ENCODE measurements at regions not wholly inside any gene's neighbourhood (a gene's known extent, or its start where the extent isn't known, plus 50 kb on each side); places are given as distances from the start of the nearest gene placed in this dataset.

DNA sequence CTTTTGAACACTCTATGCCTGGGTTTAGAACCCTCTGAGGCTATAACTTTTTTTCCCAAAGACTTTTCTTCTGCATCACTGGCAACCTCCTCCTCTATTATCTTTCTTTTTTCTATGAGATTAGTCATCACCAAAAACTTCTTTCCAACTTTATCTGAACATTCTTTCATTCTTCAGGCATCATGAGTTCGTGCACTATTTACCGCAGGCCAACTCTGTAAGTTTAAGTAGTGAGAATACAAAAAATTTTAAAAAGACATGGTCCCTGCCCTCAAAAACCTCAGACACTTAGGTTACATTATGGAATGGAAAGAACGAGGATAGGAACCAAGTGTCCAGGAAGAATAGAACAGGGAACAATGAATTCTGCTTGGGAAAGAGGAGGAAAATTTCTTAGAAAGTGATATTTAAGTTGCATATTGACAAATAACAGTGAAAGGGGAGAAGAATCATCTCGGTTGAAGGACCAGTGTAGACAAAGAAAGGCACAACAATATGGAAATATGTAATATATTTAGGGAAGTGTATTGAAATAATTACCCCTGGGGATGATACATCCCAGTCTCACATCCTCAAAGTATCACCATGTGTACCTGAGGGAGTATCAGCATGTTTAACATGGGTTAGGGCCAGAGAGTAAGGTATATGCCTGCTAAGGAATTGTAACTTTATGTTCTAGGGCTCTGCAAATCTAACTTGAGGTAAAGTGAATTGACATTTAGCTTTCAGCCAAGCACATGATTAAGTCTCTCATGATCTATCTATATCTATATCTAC, 196.5 kb upstream of the NREP start:
- intact Hi-C loops (cut with DNase I): no loop called here

GRCh38 chr5:111952555-111952954, 195.6 kb upstream of the NREP start:
- TF ChIP-seq, protein P1, sequence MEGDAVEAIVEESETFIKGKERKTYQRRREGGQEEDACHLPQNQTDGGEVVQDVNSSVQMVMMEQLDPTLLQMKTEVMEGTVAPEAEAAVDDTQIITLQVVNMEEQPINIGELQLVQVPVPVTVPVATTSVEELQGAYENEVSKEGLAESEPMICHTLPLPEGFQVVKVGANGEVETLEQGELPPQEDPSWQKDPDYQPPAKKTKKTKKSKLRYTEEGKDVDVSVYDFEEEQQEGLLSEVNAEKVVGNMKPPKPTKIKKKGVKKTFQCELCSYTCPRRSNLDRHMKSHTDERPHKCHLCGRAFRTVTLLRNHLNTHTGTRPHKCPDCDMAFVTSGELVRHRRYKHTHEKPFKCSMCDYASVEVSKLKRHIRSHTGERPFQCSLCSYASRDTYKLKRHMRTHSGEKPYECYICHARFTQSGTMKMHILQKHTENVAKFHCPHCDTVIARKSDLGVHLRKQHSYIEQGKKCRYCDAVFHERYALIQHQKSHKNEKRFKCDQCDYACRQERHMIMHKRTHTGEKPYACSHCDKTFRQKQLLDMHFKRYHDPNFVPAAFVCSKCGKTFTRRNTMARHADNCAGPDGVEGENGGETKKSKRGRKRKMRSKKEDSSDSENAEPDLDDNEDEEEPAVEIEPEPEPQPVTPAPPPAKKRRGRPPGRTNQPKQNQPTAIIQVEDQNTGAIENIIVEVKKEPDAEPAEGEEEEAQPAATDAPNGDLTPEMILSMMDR (IDR thresholded peaks at IDR 0.05): no peak
- Histone ChIP-seq H3K36me3 (no peaks in the 10 kb centered on the region), H3K9me3 (no peaks in the 10 kb centered on the region), H3K4me1 (peaks cover 0 to 23% (median 0%) of the 10 kb centered on the region in 9 donors), H3K27me3 (no peaks in the 10 kb centered on the region), H3K27ac (no peak overlapping the region), H3K4me3 (no peak overlapping the region)
- no peak for ATAC-seq
- intact Hi-C loops (cut with DNase I): no loop called here
- 87% methylated on average over 2 of the region's 2 CpGs for WGBS, 2 donors
- no peak for DNase-seq

More for the DNA sequence above, 196.5 kb upstream of the NREP start:
- ATAC-seq (no peak), DNase-seq (no peak)
- Histone ChIP-seq H3K4me1 (peaks cover 0 to 15% (median 0%) of the 10 kb centered on the region in 9 donors), H3K27me3 (no peaks in the 10 kb centered on the region), H3K36me3 (no peaks in the 10 kb centered on the region), H3K9me3 (no peaks in the 10 kb centered on the region), H3K27ac (no peak overlapping the region), H3K4me3 (no peak overlapping the region)
- 81 to 85% methylated on average over 4 of the region's 4 CpGs for WGBS, 2 donors
- TF ChIP-seq, protein P1 (IDR thresholded peaks at IDR 0.05): no peak

DNA sequence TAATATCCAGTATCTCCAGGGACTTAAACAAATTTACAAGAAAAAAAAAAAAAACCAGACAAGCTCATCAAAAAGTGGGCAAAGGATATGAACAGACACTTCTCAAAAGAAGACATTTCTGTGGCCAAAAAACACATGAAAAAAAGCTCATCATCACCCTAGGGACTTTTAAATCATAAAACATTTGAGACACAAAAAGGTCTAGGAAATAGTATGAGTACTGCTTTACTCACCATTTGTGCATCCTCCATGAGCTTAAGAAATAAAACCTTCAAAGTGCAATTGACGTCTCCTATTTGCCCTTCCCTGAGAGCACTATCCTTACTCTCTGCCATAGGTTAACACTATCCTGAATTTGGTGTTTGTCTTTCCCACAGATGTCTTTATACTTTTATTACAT, 193.7 kb upstream of the NREP start:
- intact Hi-C loops (cut with DNase I): no loop called here

GRCh38 chr5:111948092-111948841, 191.3 kb upstream of the NREP start:
- no peaks in the 10 kb centered on the region for H3K9me3 ChIP-seq
- H3K27ac ChIP-seq: peak overlapping the region in 5 of 10 donors; percentile 16 to 68 (median 56)
- peak; percentile 57 to 94 (median 86) for ATAC-seq
- H3K4me1 ChIP-seq: peaks cover 0 to 9% (median 0%) of the 10 kb centered on the region in 9 donors
- 70 to 73% methylated on average over 4 of the region's 4 CpGs for WGBS, 2 donors
- no peak overlapping the region for H3K4me3 ChIP-seq
- no peaks in the 10 kb centered on the region for H3K27me3 ChIP-seq
- TF ChIP-seq, protein P1 (IDR thresholded peaks at IDR 0.05): no peak
- intact Hi-C loops (cut with DNase I): no loop called here
- no peaks in the 10 kb centered on the region for H3K36me3 ChIP-seq
- DNase-seq: no peak

More for the DNA sequence above, 193.7 kb upstream of the NREP start:
- Histone ChIP-seq H3K9me3 (no peaks in the 10 kb centered on the region), H3K27me3 (no peaks in the 10 kb centered on the region), H3K4me3 (no peak overlapping the region), H3K27ac (no peak overlapping the region), H3K4me1 (peaks cover 0 to 23% (median 0%) of the 10 kb centered on the region in 9 donors), H3K36me3 (no peaks in the 10 kb centered on the region)
- 86 to 88% methylated on average over 1 of the region's 1 CpG for WGBS, 2 donors
- TF ChIP-seq, protein P1 (IDR thresholded peaks at IDR 0.05): no peak
- no peak for DNase-seq
- ATAC-seq: no peak

Data from heart right ventricle (tissue), 16 donors.